ENCODE measurements at regions not wholly inside any gene's neighbourhood (a gene's known extent, or its start where the extent isn't known, plus 50 kb on each side); places are given as distances from the start of the nearest gene placed in this dataset.
A peak's percentile ranks its signal among the peaks of the same experiment; 100 is the strongest.

DNA sequence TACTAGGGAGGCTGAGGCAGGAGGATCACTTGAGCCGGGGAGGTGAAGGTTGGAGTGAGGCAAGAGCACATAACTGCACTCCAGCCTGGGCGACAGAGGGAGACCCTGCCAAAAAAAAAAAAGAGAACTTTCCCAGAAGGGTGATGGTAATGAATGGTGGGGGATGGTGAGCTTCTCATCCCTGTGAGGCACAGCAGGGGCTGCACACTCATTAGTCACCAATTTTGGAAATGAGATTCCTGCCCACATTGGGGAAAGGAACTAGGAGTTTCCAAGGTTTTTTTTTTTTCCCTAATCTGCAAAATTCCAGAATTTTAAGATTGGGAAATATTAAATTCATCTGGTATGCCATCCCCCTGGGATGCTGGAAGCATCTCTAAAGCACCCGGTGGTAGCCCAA is 50.2 kb upstream of the SSBP3 start:
- H3K4me1 Mint-ChIP-seq: peaks cover 14% of the 10 kb centered on the region
- no peak overlapping the region for H3K27ac ChIP-seq (ENCODE audit: low read depth, low read length)
- WGBS, 2 experiments (ENCODE audit: insufficient coverage in 1 of 2, insufficient read length in 1 of 2): 87% methylated on average over 3 of the region's 3 CpGs; no CpG with 5 or more reads in 1 of the 2 experiments
- H3K4me3 ChIP-seq (ENCODE audit: low read length): no peak overlapping the region
- TF ChIP-seq, protein P1, sequence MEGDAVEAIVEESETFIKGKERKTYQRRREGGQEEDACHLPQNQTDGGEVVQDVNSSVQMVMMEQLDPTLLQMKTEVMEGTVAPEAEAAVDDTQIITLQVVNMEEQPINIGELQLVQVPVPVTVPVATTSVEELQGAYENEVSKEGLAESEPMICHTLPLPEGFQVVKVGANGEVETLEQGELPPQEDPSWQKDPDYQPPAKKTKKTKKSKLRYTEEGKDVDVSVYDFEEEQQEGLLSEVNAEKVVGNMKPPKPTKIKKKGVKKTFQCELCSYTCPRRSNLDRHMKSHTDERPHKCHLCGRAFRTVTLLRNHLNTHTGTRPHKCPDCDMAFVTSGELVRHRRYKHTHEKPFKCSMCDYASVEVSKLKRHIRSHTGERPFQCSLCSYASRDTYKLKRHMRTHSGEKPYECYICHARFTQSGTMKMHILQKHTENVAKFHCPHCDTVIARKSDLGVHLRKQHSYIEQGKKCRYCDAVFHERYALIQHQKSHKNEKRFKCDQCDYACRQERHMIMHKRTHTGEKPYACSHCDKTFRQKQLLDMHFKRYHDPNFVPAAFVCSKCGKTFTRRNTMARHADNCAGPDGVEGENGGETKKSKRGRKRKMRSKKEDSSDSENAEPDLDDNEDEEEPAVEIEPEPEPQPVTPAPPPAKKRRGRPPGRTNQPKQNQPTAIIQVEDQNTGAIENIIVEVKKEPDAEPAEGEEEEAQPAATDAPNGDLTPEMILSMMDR (conservative IDR thresholded peaks at IDR 0.05): no peak
- H3K27me3 ChIP-seq (ENCODE audit: control insufficient read depth, insufficient read depth, low read length, poor library complexity, severe bottlenecking): no peaks in the 10 kb centered on the region
- H3K9me3 ChIP-seq (ENCODE audit: control insufficient read depth, low read length): no peaks in the 10 kb centered on the region
- H3K9ac ChIP-seq (ENCODE audit: extremely low read depth, low read length, poor library complexity, severe bottlenecking): no peak overlapping the region
- H3K9me3 Mint-ChIP-seq: peaks cover 6% of the 10 kb centered on the region
- peak overlapping the region; percentile 20 for H3K27ac Mint-ChIP-seq
- H3K36me3 ChIP-seq (ENCODE audit: control insufficient read depth, insufficient read depth, low read length): no peaks in the 10 kb centered on the region
- H3K36me3 Mint-ChIP-seq (ENCODE audit: low read depth): no peaks in the 10 kb centered on the region
- peak; percentile 43 for DNase-seq
- H3K27me3 Mint-ChIP-seq (ENCODE audit: insufficient read depth): no peaks in the 10 kb centered on the region
- H3K4me1 ChIP-seq (ENCODE audit: control insufficient read depth, insufficient read depth, low read length): no peaks in the 10 kb centered on the region
- no peak overlapping the region for H3K4me3 Mint-ChIP-seq

All from endodermal cell (in vitro differentiated cells).